Effector CD8-positive, alpha-beta T cell (primary cell): ENCODE measurements at regions not wholly inside any gene's neighbourhood (a gene's known extent, or its start where the extent isn't known, plus 50 kb on each side); places are given as distances from the start of the nearest gene placed in this dataset.
"Not testable (repeated sequence)": the region's sequence is repeated elsewhere in the genome, so short reads cannot be mapped to it uniquely, and the experiment has no call there.

Experiments
- DNase-seq: peaks from one replicate; lab custom pipeline; 2025; lab: John Stamatoyannopoulos, UW

- DNase-seq = no peak
These were observed 167.9 kb downstream of the NRN1 start for GRCh38 chr6:5838656-5839396.

DNA sequence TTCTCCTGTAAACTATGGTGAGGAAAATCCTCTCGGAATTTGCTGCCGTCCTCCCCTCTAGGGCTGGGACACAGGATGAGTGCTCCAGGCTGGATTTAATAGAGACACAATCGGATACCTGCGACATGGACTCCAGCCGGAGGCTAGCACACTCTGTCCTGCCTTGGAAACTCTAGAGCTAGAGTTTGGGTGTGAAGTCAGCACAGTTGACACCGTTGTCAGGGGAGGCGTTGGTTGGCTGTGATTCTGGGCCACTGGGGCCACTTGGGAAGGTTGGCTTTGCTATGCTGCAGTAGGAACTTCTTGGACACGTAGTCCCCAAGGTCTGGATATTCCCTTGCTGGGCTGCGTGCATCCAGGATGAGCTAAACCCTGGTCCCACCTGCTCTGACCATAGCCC is 169.4 kb downstream of the NRN1 start:
- DNase-seq = no peak

GRCh38 chr6:5836597-5836996 is 170.1 kb downstream of the NRN1 start:
- DNase-seq = not testable (repeated sequence)

DNA sequence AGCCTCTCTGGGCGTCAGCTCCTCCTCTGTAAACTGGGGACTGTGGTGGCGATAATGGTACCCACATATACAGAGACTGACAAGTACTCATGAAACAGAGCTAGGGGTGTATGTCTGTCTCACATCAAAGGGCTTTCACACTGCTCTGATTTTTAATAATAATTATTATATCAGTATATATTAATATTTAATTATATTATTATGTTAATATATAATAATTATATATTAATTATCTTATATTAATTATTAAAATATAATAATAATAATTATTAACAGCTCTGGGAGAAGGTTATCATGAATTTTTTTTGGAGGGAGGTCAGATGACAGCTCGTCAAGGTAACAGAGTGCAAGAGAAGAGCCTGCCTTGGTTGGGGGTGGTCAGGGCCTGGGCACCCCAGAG is 173.6 kb downstream of the NRN1 start:
- no peak for DNase-seq

- no peak for DNase-seq
These were observed 174.1 kb downstream of the NRN1 start for GRCh38 chr6:5832668-5833067.

- peak; percentile 17 for DNase-seq
These were observed 175.4 kb downstream of the NRN1 start for GRCh38 chr6:5831219-5831862.

DNA sequence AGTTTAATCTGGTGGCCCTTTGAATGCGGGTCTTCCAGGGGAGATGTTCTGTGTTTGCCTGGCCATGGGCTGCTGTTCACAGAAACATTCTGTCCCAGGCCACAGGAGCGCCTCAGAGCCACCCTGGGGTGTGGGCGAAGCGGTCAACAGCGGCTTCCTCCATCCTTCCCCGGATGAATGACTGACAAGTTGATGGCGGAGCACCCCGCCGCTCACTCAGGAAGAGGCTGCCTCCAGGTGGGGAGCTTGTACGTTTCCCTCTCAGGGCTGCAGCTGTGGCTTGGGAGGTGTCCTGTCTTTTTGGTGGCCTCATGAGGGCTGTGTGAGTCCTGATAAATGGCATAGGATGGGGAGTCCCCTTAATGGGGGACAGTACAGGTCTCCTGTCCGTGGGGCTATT is 178.4 kb downstream of the NRN1 start:
- no peak for DNase-seq

DNA sequence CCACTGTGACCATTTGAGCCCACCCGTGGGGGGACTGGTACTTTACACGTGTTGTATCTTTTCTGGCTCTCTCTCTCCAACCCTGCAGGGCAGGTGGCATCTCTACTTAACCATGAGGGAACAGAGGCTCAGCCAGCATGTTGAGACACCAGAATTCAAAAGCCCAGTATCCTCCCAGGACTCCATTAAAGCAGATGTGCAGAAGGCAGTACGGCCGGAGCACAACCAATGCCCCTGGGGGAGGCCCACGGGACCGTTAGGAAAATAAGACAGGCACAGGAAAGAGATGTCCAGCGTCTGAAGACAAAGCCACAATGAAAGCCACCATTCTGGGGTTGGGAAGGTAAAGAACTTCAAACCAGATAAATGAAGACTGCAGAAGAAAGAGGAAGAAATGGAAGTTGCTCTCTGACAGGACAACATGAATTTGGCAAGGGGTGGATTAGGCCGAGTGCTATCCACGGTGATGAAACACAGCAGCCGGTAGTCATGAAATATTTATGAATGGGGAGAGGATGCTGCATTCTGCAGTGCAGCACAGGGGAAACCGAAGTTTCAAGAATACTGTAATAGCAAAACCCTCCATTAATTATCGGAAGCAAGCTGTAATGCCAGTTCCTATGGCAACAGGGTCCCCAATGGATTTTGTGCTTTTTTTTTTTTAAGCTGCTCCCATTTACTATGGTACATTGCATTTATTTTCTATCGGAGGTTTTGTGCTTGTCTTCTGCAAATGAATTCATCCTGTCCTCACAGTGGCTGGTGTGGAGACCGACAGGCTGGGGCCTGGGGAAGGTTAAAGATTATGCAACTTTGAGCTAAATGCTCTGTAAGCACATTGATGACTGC is 179.4 kb downstream of the NRN1 start:
- DNase-seq = no peak

DNA sequence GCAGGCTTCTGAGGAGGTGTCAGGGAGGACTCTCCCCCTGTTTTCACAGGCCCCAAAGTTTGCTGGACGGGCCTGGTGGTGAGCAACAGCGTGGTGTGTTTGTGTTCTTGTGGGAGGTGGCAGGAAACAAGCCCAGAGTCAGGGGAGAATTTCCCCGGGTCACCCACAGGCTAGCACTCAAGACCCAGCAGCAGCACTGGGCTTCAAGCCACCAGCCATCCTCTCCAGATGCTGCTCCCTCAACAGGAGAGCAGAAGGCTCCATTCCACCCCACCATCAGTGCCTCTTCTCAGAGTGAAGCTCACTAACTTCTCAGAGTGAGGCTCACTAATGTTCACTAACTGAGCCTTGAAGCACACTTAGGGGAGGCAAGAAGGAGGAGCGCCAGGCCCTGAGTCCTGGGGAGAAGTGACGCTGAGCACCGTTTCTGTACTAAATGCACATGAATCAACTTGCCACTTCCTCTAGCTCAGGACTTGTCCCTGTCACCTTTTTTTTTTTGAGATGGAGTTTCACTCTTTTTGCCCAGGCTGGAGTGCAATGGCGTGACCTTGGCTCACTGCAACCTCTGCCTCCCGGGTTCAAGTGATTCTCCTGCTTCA is 182.2 kb downstream of the NRN1 start:
- not testable (repeated sequence) for DNase-seq
